Endothelial cell of umbilical vein (primary cell): ENCODE measurements at regions not wholly inside any gene's neighbourhood (a gene's known extent, or its start where the extent isn't known, plus 50 kb on each side); places are given as distances from the start of the nearest gene placed in this dataset.

Source experiments
- BruUV-seq: library from RNA; stranded (reverse); fragments of 400-500 nt; replicated peaks from 2 replicates; lab custom pipeline; 2021; lab: Mats Ljungman, UMichigan
- CTCF ChIA-PET: fragments of 300-600, 350-600 bp; sonication (Branson Sonifier 250); formaldehyde crosslinking; loops from one replicate; lab custom pipeline; 2021; ENCODE audit warnings: antibody characterized with exemption, inconsistent platforms; lab: Charles Lee
- POLR2A ChIA-PET: fragments of 300-600, 350-600 bp; sonication (Branson Sonifier 250); formaldehyde crosslinking; loops from one replicate; lab custom pipeline; 2021; ENCODE audit warnings: antibody characterized with exemption, inconsistent platforms; lab: Charles Lee
- DNase-seq: peaks from one replicate; pipeline ENCODE4 v3.0.0-alpha.2; 2011; ENCODE audit warnings: low read depth, low spot score
- FAIRE-seq: peaks from 2 replicates; lab custom pipeline; 2011; peaks lifted over from hg19 to GRCh38; lab: Jason Lieb, UNC
- H2AFZ ChIP-seq: 2 replicates; pipeline ENCODE4 v1.6.0; 2012; ENCODE audit warnings: low read depth, low read length, control low read depth, inconsistent platforms
- H3K27ac ChIP-seq: 2 replicates; pipeline ENCODE4 v1.5.1; 2011; ENCODE audit warnings: low read depth, mild to moderate bottlenecking, control low read depth, low read length, moderate library complexity; ENCODE audit not compliant: insufficient read depth
- H3K27me3 ChIP-seq, 2 experiments: 2 replicates each; pipeline versions ENCODE4 v1.6.0 to v1.6.1; 2011; ENCODE audit warnings: low read length in 2 of 2, mixed read lengths in 1 of 2; ENCODE audit not compliant: control insufficient read depth in 2 of 2, insufficient read depth in 2 of 2
- H3K36me3 ChIP-seq, 2 experiments: 2 replicates in 1 of 2; 3 replicates in 1 of 2; pipeline ENCODE4 v1.5.1; 2011; ENCODE audit warnings: low read length in 2 of 2, mild to moderate bottlenecking in 1 of 2, moderate library complexity in 1 of 2; ENCODE audit not compliant: control insufficient read depth in 2 of 2, insufficient read depth in 2 of 2; ENCODE audit errors: extremely low read depth in 1 of 2
- H3K4me1 ChIP-seq: 3 replicates; pipeline ENCODE4 v1.5.1; 2011; ENCODE audit warnings: mild to moderate bottlenecking, low read length; ENCODE audit not compliant: control insufficient read depth, insufficient read depth; ENCODE audit errors: extremely low read depth
- H3K4me2 ChIP-seq: 2 replicates; pipeline ENCODE4 v1.6.1; 2011; ENCODE audit warnings: low read length, control low read depth, mixed read lengths; ENCODE audit not compliant: insufficient read depth
- H3K4me3 ChIP-seq, 3 experiments: fragments of 200-600 bp in 1 of 3; sonication (generic), shearing (Covaris generic) in 1 of 3; replicated peaks in 1 of 3; 2 replicates each; pipeline ENCODE4 v1.5.1; 2011 to 2016; ENCODE audit warnings: control low read depth in 3 of 3, low read length in 3 of 3, mild to moderate bottlenecking in 2 of 3, inconsistent platforms in 1 of 3, low read depth in 1 of 3, moderate library complexity in 1 of 3; ENCODE audit not compliant: insufficient read depth in 1 of 3
- H3K79me2 ChIP-seq: 2 replicates; pipeline ENCODE4 v1.6.0; 2012; ENCODE audit warnings: low read length, inconsistent platforms; ENCODE audit not compliant: control insufficient read depth, insufficient read depth
- H3K9ac ChIP-seq: replicated peaks from 2 replicates; pipeline ENCODE3; 2011; ENCODE audit warnings: low read length, control low read depth; ENCODE audit not compliant: insufficient read depth; ENCODE audit errors: extremely low read depth
- H3K9me1 ChIP-seq: replicated peaks from 3 replicates; pipeline ENCODE4 v1.6.0; 2011; ENCODE audit warnings: mild to moderate bottlenecking, low read length; ENCODE audit not compliant: control insufficient read depth, insufficient read depth; ENCODE audit errors: extremely low read depth
- H3K9me3 ChIP-seq: replicated peaks from 2 replicates; pipeline ENCODE4 v1.5.1; 2012; ENCODE audit warnings: low read length, inconsistent platforms; ENCODE audit not compliant: control insufficient read depth, insufficient read depth
- H4K20me1 ChIP-seq: replicated peaks from 2 replicates; pipeline ENCODE3; 2011; ENCODE audit warnings: mild to moderate bottlenecking, low read length; ENCODE audit not compliant: control insufficient read depth, insufficient read depth; ENCODE audit errors: extremely low read depth
- EZH2 ChIP-seq: IDR thresholded peaks from 2 replicates; pipeline ENCODE4 v1.6.1; 2012; ENCODE audit warnings: borderline replicate concordance, low read depth, mild to moderate bottlenecking, moderate library complexity, low read length, inconsistent platforms; ENCODE audit not compliant: severe bottlenecking
- FOS ChIP-seq: IDR thresholded peaks from 2 replicates; pipeline ENCODE4 v1.6.1; 2011; ENCODE audit warnings: mild to moderate bottlenecking, low read length, moderate library complexity, borderline replicate concordance; ENCODE audit not compliant: insufficient read depth
- GATA2 ChIP-seq: IDR thresholded peaks from 2 replicates; pipeline ENCODE4 v1.7.0; 2011; ENCODE audit warnings: low read depth, mild to moderate bottlenecking, moderate library complexity, mixed read lengths, low read length; ENCODE audit not compliant: insufficient read length, insufficient read depth
- JUN ChIP-seq: IDR thresholded peaks from 2 replicates; pipeline ENCODE4 v1.6.1; 2011; ENCODE audit warnings: borderline replicate concordance, low read depth; ENCODE audit not compliant: insufficient read length, insufficient read depth
- MYC ChIP-seq: IDR thresholded peaks from one replicate; pipeline ENCODE4 v1.6.1; 2011; ENCODE audit warnings: mild to moderate bottlenecking, low read depth, low read length
- POLR2A ChIP-seq: IDR thresholded peaks from 2 replicates; pipeline ENCODE4 v1.6.1; 2012; ENCODE audit warnings: low read depth, mild to moderate bottlenecking, control low read depth, low read length
- POLR2AphosphoS5 ChIP-seq: IDR thresholded peaks from 2 replicates; pipeline ENCODE4 v1.6.1; 2012; ENCODE audit warnings: low read depth, mild to moderate bottlenecking, control low read depth, low read length, moderate library complexity; ENCODE audit not compliant: insufficient read depth
- dilution Hi-C: fragments of 300-500 bp; cut with MboI; formaldehyde crosslinking; loops from one replicate; pipeline ENCODE4 v1.15.0; 2019; ENCODE audit warnings: low sequenced_read_pairs; ENCODE audit not compliant: extremely low pct_ligation_motif_present
- intact Hi-C: fragments of 100-400 bp; cut with micrococcal nuclease; formaldehyde crosslinking; loops from one replicate; pipeline ENCODE4 v1.10.0; 2022
- TF ChIP-seq, protein P1 (sequence below): IDR thresholded peaks from 2 replicates; pipeline ENCODE4 v1.6.1; 2011; ENCODE audit not compliant: insufficient read depth, insufficient read length
- TF ChIP-seq, protein P2 (sequence below), 2 donors: IDR thresholded peaks; 1 replicate in 1 of 2; 2 replicates in 1 of 2; pipeline ENCODE4 v1.5.1; 2011; ENCODE audit warnings: low read length in 2 of 2, mild to moderate bottlenecking in 2 of 2, moderate library complexity in 2 of 2, control low read depth in 1 of 2, inconsistent platforms in 1 of 2, low read depth in 1 of 2; ENCODE audit not compliant: insufficient read depth in 1 of 2; ENCODE audit errors: extremely low read depth in 1 of 2

DNA sequence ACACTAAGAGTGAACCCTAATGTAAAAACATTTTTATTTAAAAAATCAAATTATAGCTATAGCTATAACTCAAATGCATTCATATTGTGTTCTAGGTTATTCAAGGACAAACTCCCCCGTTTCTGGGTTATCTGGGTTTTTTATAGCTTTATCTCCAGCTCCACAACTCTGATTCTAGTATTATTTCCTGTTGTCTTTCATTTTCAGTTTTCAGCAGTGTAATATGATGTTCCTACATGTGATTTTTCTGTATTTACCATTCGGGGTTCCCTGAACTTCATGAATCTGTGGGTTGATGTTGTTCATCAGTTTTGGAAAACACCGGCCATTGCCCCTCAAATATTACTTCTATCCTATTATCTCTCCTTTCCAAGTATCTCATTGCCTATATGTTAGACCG is 221.9 kb upstream of the FOXN3 start:
- H3K9me1 ChIP-seq, result no peaks in the 10 kb centered on the region
- H3K27me3 ChIP-seq, result no peaks in the 10 kb centered on the region
- H4K20me1 ChIP-seq, result no peaks in the 10 kb centered on the region
- H2AFZ ChIP-seq, result no peak overlapping the region
- FAIRE-seq (no peak), DNase-seq (no peak)
- ChIA-PET POLR2A (no interaction called here), CTCF (no interaction called here)
- H3K9ac ChIP-seq, result no peak overlapping the region
- H3K27ac ChIP-seq, result no peak overlapping the region
- BruUV-seq, result no TSS peak
- no peaks in the 10 kb centered on the region for H3K36me3 ChIP-seq
- H3K79me2 ChIP-seq, result no peaks in the 10 kb centered on the region
- H3K4me2 ChIP-seq, result no peak overlapping the region
- dilution Hi-C loops, result no loop called here
- intact Hi-C loops, result no loop called here
- H3K4me1 ChIP-seq, result no peaks in the 10 kb centered on the region
- H3K4me3 ChIP-seq, result no peak overlapping the region
- no peaks in the 10 kb centered on the region for H3K9me3 ChIP-seq
- TF ChIP-seq MYC (no peak), EZH2 (no peak), POLR2AphosphoS5 (no peak), GATA2 (no peak), FOS (no peak), JUN (no peak), POLR2A (no peak)
- TF ChIP-seq, protein P1, sequence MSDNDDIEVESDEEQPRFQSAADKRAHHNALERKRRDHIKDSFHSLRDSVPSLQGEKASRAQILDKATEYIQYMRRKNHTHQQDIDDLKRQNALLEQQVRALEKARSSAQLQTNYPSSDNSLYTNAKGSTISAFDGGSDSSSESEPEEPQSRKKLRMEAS, result no peak

DNA sequence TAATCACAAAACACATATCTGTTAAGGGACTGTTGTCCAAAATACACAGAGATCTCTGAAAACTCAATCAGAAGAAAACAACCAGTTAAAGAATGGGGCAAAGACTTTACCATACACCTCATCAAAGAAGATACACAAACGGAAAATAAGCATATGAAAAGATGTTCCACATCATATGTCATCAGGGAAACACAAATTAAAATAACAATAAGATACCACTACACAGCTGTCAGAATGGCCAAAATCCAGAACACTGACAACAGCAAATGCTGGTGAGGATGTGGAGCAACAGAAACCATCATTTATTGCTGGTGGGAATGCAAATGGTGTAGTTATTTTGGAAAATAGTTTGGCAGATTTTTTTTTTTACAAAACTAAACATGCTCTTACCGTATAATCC is 220.5 kb upstream of the FOXN3 start:
- Histone ChIP-seq H3K4me1 (no peaks in the 10 kb centered on the region), H3K4me3 (no peak overlapping the region), H3K79me2 (no peaks in the 10 kb centered on the region), H3K36me3 (no peaks in the 10 kb centered on the region), H3K4me2 (no peak overlapping the region), H2AFZ (no peak overlapping the region), H3K27ac (no peak overlapping the region), H3K9me3 (no peaks in the 10 kb centered on the region), H3K27me3 (no peaks in the 10 kb centered on the region), H4K20me1 (no peaks in the 10 kb centered on the region), H3K9me1 (no peaks in the 10 kb centered on the region), H3K9ac (no peak overlapping the region)
- dilution Hi-C loops (no loop called here), intact Hi-C loops (no loop called here)
- DNase-seq (no peak), FAIRE-seq (no peak)
- CTCF ChIA-PET, result no interaction called here
- BruUV-seq, result no TSS peak
- no peak for TF ChIP-seq MYC
- TF ChIP-seq, protein P2, sequence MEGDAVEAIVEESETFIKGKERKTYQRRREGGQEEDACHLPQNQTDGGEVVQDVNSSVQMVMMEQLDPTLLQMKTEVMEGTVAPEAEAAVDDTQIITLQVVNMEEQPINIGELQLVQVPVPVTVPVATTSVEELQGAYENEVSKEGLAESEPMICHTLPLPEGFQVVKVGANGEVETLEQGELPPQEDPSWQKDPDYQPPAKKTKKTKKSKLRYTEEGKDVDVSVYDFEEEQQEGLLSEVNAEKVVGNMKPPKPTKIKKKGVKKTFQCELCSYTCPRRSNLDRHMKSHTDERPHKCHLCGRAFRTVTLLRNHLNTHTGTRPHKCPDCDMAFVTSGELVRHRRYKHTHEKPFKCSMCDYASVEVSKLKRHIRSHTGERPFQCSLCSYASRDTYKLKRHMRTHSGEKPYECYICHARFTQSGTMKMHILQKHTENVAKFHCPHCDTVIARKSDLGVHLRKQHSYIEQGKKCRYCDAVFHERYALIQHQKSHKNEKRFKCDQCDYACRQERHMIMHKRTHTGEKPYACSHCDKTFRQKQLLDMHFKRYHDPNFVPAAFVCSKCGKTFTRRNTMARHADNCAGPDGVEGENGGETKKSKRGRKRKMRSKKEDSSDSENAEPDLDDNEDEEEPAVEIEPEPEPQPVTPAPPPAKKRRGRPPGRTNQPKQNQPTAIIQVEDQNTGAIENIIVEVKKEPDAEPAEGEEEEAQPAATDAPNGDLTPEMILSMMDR (IDR thresholded peaks at IDR 0.05; ENCODE audit: extremely low read depth in 1 of 2, insufficient read depth in 1 of 2, low read depth in 1 of 2, low read length in 2 of 2), result no peak
- no peak for TF ChIP-seq GATA2
- no peak for TF ChIP-seq JUN
- TF ChIP-seq, protein P1, result no peak
- TF ChIP-seq FOS, result no peak
- TF ChIP-seq POLR2AphosphoS5, result no peak
- POLR2A ChIA-PET, result no interaction called here
